Heart left ventricle (tissue), 16 donors: ENCODE measurements at regions not wholly inside any gene's neighbourhood (a gene's known extent, or its start where the extent isn't known, plus 50 kb on each side); places are given as distances from the start of the nearest gene placed in this dataset.
A peak's percentile ranks its signal among the peaks of the same experiment; 100 is the strongest.

Source experiments
- ATAC-seq, 4 donors: fragments of 200-7000 bp; cut with Tn5 transposase; one replicate each; pipeline ENCODE4 v1.9.1; 2020 to 2022; ENCODE audit warnings: moderate library complexity in 4 of 4, mild to moderate bottlenecking in 3 of 4, moderate number of reproducible peaks in 1 of 4
- DNase-seq, 5 donors: peaks; one replicate each; pipeline ENCODE4 v3.0.0-alpha.2; 2020
- H3K27ac ChIP-seq, 12 donors: fragments of 200-600 bp; sonication (generic) in 4 of 12; one replicate each; pipeline versions ENCODE4 v1.5.0 to v1.8.0; 2016 to 2022; ENCODE audit warnings: mild to moderate bottlenecking in 2 of 12
- H3K27me3 ChIP-seq, 9 donors: fragments of 200-600 bp; sonication (generic) in 2 of 9; one replicate each; pipeline versions ENCODE4 v1.5.1 to v1.8.0; 2016 to 2022; ENCODE audit warnings: mild to moderate bottlenecking in 3 of 9
- H3K36me3 ChIP-seq, 9 donors: fragments of 200-600 bp; sonication (generic) in 2 of 9; one replicate each; pipeline versions ENCODE4 v1.5.0 to v1.8.0; 2018 to 2022; ENCODE audit warnings: mild to moderate bottlenecking in 2 of 9
- H3K4me1 ChIP-seq, 12 donors: fragments of 200-600 bp; sonication (generic) in 4 of 12; one replicate each; pipeline versions ENCODE4 v1.5.0 to v1.8.0; 2016 to 2022; ENCODE audit warnings: mild to moderate bottlenecking in 3 of 12
- H3K4me3 ChIP-seq, 12 donors: fragments of 200-600 bp; sonication (generic) in 4 of 12; one replicate each; pipeline versions ENCODE4 v1.5.0 to v1.8.0; 2017 to 2022; ENCODE audit warnings: mild to moderate bottlenecking in 9 of 12, moderate library complexity in 4 of 12
- H3K9me3 ChIP-seq, 12 donors: fragments of 200-600 bp; sonication (generic) in 4 of 12; one replicate each; pipeline versions ENCODE4 v1.5.0 to v1.8.0; 2016 to 2022; ENCODE audit warnings: mild to moderate bottlenecking in 1 of 12
- CTCF ChIP-seq, 12 donors: fragments of 200-600 bp; sonication (generic) in 4 of 12; IDR thresholded peaks; one replicate each; pipeline versions ENCODE4 v1.5.0 to v1.8.0; 2018 to 2022; ENCODE audit warnings: antibody characterized with exemption in 12 of 12, mild to moderate bottlenecking in 5 of 12
- POLR2A ChIP-seq, 2 donors: fragments of 450-650 bp; IDR thresholded peaks; one replicate each; pipeline ENCODE4 v1.6.1; 2017; ENCODE audit warnings: antibody characterized with exemption in 2 of 2, mild to moderate bottlenecking in 2 of 2, moderate library complexity in 2 of 2
- WGBS, 4 donors: extraction: QIAGEN DNeasy Blood & Tissue Kit in 2 of 4; methylation state at CpG; one replicate each; pipeline versions ENCODE4 v1.1.5 to v1.1.7; 2013 to 2018; 5-methylcytosine and 5-hydroxymethylcytosine counted together
- intact Hi-C, 10 donors: fragments of 100-400 bp; cut with DNase I; formaldehyde crosslinking; loops; one replicate each; pipeline versions ENCODE4 v1.11.1 to v1.14.2; 2022
- donor health status: ischemic (EF 13 %, LVEDD 7.1; RV severe dilation, severe dysfunction).
- donor health status: healthy with polysubstance abuse.
- donor health status: DM: no; HTN: yes; CAD: no.
- donor health status: DM: no; HTN: no; CAD: no.
- donor health status: ischemic (EF 25% LVEDD 6.9; RV normal size, moderate dysfunction).
- donor health status: ischemic (EF 25% LVEDD 5.7; RV mildly dilated, moderate dysfunction).
- donor health status: healthy.
- donor health status: DM: yes; HTN: yes; CAD: no.
- donor health status: ischemic (EF 35%, LVEDD 5.7; RV mildly dilated, moderate dysfunction).
- donor health status: nonischemic (EF 11% LVEDD 7.7; RV severe dilation, severe dysfunction).
- donor health status: DM: yes; HTN: yes; CAD: no.
- donor health status: PGD.
- donor health status: ischemic (EF 29% LVEDD 5.4; RV normal size, mild dysfunction).
- donor health status: nonischemic (EF 23%, LVEDD 6.1; RV moderate dilation, normal function).

DNA sequence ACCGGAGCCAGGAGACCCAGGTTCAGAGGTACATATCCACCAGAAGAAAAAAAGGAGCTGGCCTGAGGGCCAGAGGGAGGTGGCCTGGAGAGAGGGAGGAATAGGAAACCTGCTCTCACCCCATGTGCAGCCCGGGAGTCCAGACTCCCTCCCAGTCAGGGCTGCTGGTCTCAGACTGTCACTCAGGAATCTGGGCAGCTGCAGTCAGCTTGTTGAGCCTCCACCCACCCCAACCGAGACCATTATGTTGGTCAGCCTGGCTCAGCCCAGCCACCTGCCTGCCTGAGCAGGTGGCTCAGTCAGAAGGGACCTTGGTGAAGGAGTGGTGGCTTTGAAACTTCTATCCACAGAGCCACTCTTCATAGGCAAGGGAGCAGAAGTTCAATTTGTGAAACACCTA lies 53.3 kb upstream of the EPB41L1 start:
- H3K36me3 ChIP-seq = no peaks in the 10 kb centered on the region
- H3K9me3 ChIP-seq = no peaks in the 10 kb centered on the region
- intact Hi-C loops = no loop called here
- H3K4me1 ChIP-seq = peaks cover 0 to 37% (median 22%) of the 10 kb centered on the region in 12 donors
- ATAC-seq = no peak
- no peak for DNase-seq
- WGBS, 4 donors = 54 to 73% (median 63%) methylated on average over 2 to 3 of the region's 3 CpGs
- no peak for TF ChIP-seq CTCF (IDR thresholded peaks at IDR 0.05)
- no peak for TF ChIP-seq POLR2A (IDR thresholded peaks at IDR 0.05)
- no peaks in the 10 kb centered on the region for H3K27me3 ChIP-seq
- no peak overlapping the region for H3K27ac ChIP-seq
- no peak overlapping the region for H3K4me3 ChIP-seq

DNA sequence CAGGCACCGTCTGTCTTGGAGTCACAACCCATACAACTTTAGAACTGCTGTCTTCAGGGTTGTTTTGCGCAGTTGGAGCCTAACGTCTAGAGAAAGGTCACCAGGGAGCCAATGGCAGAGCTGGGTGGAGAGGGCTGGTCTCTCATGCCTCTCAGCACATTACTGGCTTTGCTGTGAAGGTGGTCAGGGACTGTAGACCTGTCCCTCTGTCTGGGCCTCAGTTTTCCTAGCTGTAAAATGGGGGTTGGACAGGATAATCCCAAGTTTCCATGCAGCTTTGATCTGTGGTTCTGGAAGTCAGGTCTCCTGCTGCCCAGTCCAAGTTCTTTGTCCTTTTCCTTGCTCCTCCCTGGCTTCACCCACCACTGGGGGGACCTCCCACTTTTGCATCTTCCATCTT lies 52.2 kb upstream of the EPB41L1 start:
- ATAC-seq = no peak
- DNase-seq = no peak
- no peaks in the 10 kb centered on the region for H3K9me3 ChIP-seq
- H3K4me1 ChIP-seq = peaks cover 0 to 32% (median 19%) of the 10 kb centered on the region in 12 donors
- H3K36me3 ChIP-seq = no peaks in the 10 kb centered on the region
- WGBS, 4 donors = 60 to 88% (median 62%) methylated on average over 2 to 3 of the region's 3 CpGs
- intact Hi-C loops = no loop called here
- H3K27ac ChIP-seq = no peak overlapping the region
- TF ChIP-seq CTCF (IDR thresholded peaks at IDR 0.05) (no peak), POLR2A (IDR thresholded peaks at IDR 0.05) (no peak)
- H3K4me3 ChIP-seq = no peak overlapping the region
- H3K27me3 ChIP-seq = no peaks in the 10 kb centered on the region

- ATAC-seq (no peak), DNase-seq (no peak)
- no peak for TF ChIP-seq POLR2A (IDR thresholded peaks at IDR 0.05)
- TF ChIP-seq CTCF (IDR thresholded peaks at IDR 0.05) = no peak
- H3K27ac ChIP-seq = no peak overlapping the region
- H3K4me1 ChIP-seq = peaks cover 0 to 25% (median 12%) of the 10 kb centered on the region in 12 donors
- WGBS, 4 donors = 45 to 50% (median 47%) methylated on average over 4 of the region's 4 CpGs
- no peaks in the 10 kb centered on the region for H3K27me3 ChIP-seq
- intact Hi-C loops = no loop called here
- H3K36me3 ChIP-seq = no peaks in the 10 kb centered on the region
- H3K4me3 ChIP-seq = no peak overlapping the region
- H3K9me3 ChIP-seq = no peaks in the 10 kb centered on the region
These were observed 51.5 kb upstream of the EPB41L1 start for GRCh38 chr20:36102809-36103596.

GRCh38 chr20:36104244-36104643 lies 50.3 kb upstream of the EPB41L1 start:
- Histone ChIP-seq H3K27me3 (no peaks in the 10 kb centered on the region), H3K36me3 (no peaks in the 10 kb centered on the region), H3K27ac (no peak overlapping the region), H3K4me3 (peak overlapping the region in 1 of 12 donors; percentile 7), H3K9me3 (no peaks in the 10 kb centered on the region), H3K4me1 (peaks cover 0 to 17% (median 7%) of the 10 kb centered on the region in 12 donors)
- WGBS, 4 donors = 75 to 86% (median 81%) methylated on average over 7 of the region's 7 CpGs
- intact Hi-C loops = no loop called here
- ATAC-seq = peak in 1 of 4 donors; percentile 19
- no peak for DNase-seq
- TF ChIP-seq CTCF (IDR thresholded peaks at IDR 0.05) (no peak), POLR2A (IDR thresholded peaks at IDR 0.05) (no peak)
